NCI-H774 (cell line): ENCODE measurements at regions not wholly inside any gene's neighbourhood (a gene's known extent, or its start where the extent isn't known, plus 50 kb on each side); places are given as distances from the start of the nearest gene placed in this dataset.
"Not testable (repeated sequence)": the region's sequence is repeated elsewhere in the genome, so short reads cannot be mapped to it uniquely, and the experiment has no call there.

Experiments used
- DNase-seq: peaks from one replicate; lab custom pipeline; 2025; lab: John Stamatoyannopoulos, UW

GRCh38 chr11:115629456-115630015 is 125.3 kb upstream of the CADM1 start:
- no peak for DNase-seq

- no peak for DNase-seq
Observed at GRCh38 chr11:115627666-115628460, 123.6 kb upstream of the CADM1 start.

- no peak for DNase-seq
Observed at GRCh38 chr11:115627071-115627470, 122.9 kb upstream of the CADM1 start.

GRCh38 chr11:115626414-115626813 is 122.2 kb upstream of the CADM1 start:
- DNase-seq = no peak

DNA sequence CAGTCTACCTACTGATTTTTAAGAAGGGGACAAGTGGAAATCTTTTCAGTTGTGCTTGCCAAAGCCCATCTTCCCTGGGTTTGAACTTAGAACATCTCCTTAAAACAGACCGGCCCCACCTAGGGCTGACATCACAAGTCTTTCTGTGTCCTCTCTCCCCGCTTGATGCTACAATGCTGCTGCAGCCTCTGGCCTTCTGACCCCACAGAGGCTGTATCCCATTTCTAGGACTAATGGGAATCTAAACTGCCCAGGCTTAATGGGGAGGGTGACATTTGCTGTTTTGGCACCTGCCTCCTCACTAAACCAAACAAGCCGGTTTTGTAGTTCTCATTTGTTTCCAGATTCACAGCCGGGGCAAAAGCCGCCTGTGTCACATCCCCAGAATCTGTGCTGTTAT is 121.3 kb upstream of the CADM1 start:
- no peak for DNase-seq

- DNase-seq = no peak
Observed at GRCh38 chr11:115624065-115624464, 119.8 kb upstream of the CADM1 start.

- DNase-seq = no peak
Observed at GRCh38 chr11:115623021-115623451, 118.8 kb upstream of the CADM1 start.

- DNase-seq = no peak
Observed at GRCh38 chr11:115618428-115618827, 114.2 kb upstream of the CADM1 start.

DNA sequence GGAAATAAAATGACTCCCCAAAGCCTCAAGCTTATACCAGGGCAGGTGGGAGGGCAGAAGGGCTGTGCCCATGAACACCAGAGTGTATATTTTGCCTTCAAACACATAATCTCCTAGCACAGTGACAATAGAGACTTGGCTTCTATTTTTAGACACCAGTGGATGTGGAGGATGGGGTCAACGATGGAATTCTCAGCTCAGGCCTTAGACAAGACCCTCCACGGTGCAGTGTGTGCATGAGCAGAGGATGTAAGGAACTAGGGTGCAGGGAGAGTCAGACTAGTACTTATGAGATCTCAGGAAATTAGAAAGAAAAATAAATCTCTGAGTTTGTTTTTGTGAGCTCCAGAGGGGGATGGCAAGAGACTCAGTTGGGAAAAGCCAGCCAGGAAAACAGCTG is 113.6 kb upstream of the CADM1 start:
- no peak for DNase-seq

GRCh38 chr11:115616971-115617370 is 112.8 kb upstream of the CADM1 start:
- no peak for DNase-seq

GRCh38 chr11:115613986-115614632 is 109.9 kb upstream of the CADM1 start:
- no peak for DNase-seq

DNA sequence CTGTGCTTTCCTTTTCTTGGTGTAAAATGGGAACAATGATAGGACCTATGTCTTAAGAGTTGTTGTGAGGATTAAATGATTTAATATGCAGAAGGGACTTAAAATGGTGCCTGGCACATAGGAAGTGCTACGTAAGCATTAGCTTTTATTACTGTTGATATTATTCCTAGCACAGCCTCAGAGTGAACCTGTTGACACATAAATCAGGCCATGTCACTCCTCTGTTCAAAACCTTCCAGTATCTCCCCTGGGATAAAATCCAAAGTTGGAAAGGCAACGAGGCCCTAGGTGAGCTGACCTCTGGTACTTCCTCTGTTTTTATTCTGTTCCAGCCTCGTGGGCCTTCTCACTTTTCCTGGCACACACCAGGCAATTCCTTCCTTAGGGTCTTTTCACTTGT is 108.8 kb upstream of the CADM1 start:
- no peak for DNase-seq

- no peak for DNase-seq
Observed at GRCh38 chr11:115612046-115612730, 108.0 kb upstream of the CADM1 start.

GRCh38 chr11:115611343-115611742 is 107.1 kb upstream of the CADM1 start:
- no peak for DNase-seq

- no peak for DNase-seq
Observed at GRCh38 chr11:115610908-115611307, 106.7 kb upstream of the CADM1 start.

DNA sequence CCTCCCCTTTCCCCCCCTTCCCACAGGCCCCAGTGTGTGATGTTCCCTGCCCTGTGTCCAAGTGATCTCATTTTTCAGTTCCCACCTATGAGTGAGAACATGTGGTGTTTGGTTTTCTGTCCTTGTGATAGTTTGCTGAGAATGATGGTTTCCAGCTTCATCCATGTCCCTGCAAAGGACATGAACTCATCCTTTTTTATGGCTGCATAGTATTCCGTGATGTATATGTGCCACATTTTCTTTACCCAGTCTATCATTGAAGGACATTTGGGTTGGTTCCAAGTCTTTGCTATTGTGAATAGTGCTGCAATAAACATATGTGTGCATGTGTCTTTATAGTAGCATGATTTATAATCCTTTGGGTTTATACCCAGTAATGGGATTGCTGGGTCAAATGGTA is 106.0 kb upstream of the CADM1 start:
- DNase-seq = not testable (repeated sequence)

DNA sequence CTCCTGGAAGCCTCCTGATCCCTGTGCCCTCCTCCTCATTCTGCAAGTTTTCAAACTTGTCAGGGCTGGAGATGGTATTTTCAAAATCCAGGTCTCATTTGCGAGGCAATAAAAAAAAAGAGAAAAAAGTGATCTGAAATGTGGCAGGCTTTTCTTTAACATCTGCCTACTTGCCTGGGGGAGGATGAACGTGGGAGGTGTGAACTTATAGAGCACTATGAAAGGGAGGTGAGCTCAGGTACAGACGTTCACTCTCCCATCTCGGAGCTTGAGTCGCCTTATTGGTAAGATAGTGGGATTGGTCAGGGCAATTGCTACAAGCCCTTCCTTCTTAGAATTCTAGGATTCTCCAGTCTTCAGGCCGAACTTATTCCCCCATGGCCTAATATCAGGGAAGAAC is 104.8 kb upstream of the CADM1 start:
- DNase-seq = no peak

DNA sequence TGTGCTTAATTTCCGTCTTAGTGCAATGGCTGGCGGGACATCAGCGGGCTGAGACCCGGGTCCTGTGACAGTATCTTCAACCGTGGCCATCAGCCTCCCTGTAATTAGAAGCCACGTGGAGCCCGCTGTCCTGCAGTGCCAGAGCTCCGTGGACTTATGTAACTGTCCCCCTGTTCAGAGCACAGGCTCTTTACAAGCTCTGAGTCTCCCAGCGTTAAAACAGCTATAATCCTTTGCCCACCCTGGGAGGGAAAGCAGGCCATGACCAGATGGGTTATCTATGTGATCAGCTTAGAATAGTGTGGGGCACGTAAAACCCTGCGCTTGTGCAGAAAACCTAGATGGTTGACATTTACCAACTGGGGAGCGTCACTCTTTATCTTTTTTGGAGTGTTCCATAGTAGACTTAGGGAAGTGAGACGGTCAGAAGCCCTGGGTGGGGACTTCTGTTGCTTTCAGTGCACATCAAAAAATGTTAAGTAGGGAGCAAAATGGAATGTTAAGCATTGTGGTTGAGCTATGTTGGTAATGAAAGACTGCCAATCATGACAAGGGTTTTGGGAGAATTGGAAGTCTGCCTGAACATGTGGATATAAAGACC is 103.5 kb upstream of the CADM1 start:
- no peak for DNase-seq

DNA sequence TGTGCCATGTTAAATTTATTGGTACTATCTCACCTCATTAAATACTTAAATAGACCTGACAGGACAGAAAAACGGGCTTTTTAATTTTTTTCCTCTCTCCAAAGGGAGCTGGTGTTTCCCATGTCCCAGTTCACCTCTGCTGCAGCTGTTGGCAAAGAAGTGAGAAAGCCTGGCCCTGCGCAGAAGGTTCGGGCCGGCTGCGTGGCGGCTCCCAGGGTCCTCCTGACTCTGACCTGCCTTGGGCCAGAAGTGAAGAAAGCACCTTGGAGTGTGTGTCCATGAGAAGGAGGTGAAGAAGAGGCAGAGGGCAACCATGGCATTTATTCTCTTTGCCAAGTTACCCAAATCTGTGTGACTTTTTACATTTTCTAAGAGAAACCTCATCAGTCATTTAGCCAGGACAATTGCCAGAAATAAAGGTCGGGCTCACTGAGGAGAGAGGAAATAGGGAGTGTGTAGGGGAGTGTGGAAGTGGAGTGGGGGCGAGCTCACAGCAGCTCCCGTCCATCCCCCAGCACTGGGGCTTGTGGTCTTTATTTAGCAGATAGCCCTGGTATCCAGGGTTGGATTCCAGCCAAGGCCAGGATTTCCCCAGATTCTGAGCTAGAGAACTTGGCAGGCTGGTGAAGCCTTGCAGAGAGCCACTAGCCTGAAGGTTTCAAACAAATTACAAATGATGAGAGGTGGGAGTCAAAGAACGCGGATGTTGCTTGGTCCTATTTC is 102.4 kb upstream of the CADM1 start:
- no peak for DNase-seq

GRCh38 chr11:115605871-115606497 is 101.8 kb upstream of the CADM1 start:
- DNase-seq = no peak

DNA sequence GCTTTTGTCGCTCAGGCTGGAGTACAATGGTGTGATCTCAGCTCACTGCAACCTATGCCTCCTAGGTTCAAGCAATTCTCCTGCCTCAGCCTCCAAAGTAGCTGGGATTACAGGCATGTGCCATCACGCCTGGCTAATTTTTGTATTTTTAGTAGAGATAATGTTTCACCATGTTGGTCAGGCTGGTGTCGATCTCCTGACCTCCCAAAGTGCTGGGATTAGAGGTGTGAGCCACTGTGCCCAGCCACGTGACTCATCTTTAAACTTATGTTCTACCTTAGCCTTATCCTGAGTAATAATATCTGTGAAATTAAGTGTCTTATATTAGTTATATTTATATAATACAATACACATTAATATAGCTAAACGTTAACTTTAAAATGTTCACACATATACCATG is 101.2 kb upstream of the CADM1 start:
- DNase-seq = not testable (repeated sequence)
